ENCODE measurements at regions not wholly inside any gene's neighbourhood (a gene's known extent, or its start where the extent isn't known, plus 50 kb on each side); places are given as distances from the start of the nearest gene placed in this dataset.
"Not testable (repeated sequence)": the region's sequence is repeated elsewhere in the genome, so short reads cannot be mapped to it uniquely, and the experiment has no call there.

GRCh38 chr11:3579600-3580459 is 62.0 kb downstream of the ART5 start:
- TF ChIP-seq, protein P1, sequence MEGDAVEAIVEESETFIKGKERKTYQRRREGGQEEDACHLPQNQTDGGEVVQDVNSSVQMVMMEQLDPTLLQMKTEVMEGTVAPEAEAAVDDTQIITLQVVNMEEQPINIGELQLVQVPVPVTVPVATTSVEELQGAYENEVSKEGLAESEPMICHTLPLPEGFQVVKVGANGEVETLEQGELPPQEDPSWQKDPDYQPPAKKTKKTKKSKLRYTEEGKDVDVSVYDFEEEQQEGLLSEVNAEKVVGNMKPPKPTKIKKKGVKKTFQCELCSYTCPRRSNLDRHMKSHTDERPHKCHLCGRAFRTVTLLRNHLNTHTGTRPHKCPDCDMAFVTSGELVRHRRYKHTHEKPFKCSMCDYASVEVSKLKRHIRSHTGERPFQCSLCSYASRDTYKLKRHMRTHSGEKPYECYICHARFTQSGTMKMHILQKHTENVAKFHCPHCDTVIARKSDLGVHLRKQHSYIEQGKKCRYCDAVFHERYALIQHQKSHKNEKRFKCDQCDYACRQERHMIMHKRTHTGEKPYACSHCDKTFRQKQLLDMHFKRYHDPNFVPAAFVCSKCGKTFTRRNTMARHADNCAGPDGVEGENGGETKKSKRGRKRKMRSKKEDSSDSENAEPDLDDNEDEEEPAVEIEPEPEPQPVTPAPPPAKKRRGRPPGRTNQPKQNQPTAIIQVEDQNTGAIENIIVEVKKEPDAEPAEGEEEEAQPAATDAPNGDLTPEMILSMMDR (IDR thresholded peaks at IDR 0.05): not testable (repeated sequence)
- TF ChIP-seq POLR2A (IDR thresholded peaks at IDR 0.05): not testable (repeated sequence)
